Activated CD4-positive, alpha-beta T cell treated with anti-CD3 and anti-CD28 coated beads, Interleukin-2, Interleukin-4, amounts not matched to agents 100 ng/mL and 50 ng/mL, durations not matched to agents 16 hours and 8 hours (primary cell): ENCODE measurements at regions not wholly inside any gene's neighbourhood (a gene's known extent, or its start where the extent isn't known, plus 50 kb on each side); places are given as distances from the start of the nearest gene placed in this dataset.

ENCODE experiments used
- DNase-seq: peaks from one replicate; pipeline ENCODE4 v3.0.0-alpha.2; 2020; ENCODE audit warnings: low spot score

- DNase-seq: no peak
These were observed 174.9 kb upstream of the KCNJ16 start for GRCh38 chr17:69900101-69900500.

GRCh38 chr17:69900829-69901228, 174.2 kb upstream of the KCNJ16 start:
- DNase-seq: no peak

- DNase-seq: no peak
These were observed 168.7 kb upstream of the KCNJ16 start for GRCh38 chr17:69906306-69906705.

- no peak for DNase-seq
These were observed 167.7 kb upstream of the KCNJ16 start for GRCh38 chr17:69907132-69907847.

- DNase-seq: no peak
These were observed 166.2 kb upstream of the KCNJ16 start for GRCh38 chr17:69908626-69909368.

GRCh38 chr17:69909389-69909788, 165.6 kb upstream of the KCNJ16 start:
- DNase-seq: no peak

- DNase-seq: no peak
These were observed 162.2 kb upstream of the KCNJ16 start for GRCh38 chr17:69912805-69913204.

- DNase-seq: no peak
These were observed 161.8 kb upstream of the KCNJ16 start for GRCh38 chr17:69913216-69913615.

- no peak for DNase-seq
These were observed 161.4 kb upstream of the KCNJ16 start for GRCh38 chr17:69913616-69914015.

- no peak for DNase-seq
These were observed 160.5 kb upstream of the KCNJ16 start for GRCh38 chr17:69914520-69914919.

GRCh38 chr17:69916761-69917160, 158.3 kb upstream of the KCNJ16 start:
- DNase-seq: no peak

- no peak for DNase-seq
These were observed 156.9 kb upstream of the KCNJ16 start for GRCh38 chr17:69918164-69918563.

GRCh38 chr17:69919789-69920188, 155.2 kb upstream of the KCNJ16 start:
- DNase-seq: no peak

- DNase-seq: no peak
These were observed 154.0 kb upstream of the KCNJ16 start for GRCh38 chr17:69921046-69921445.

- DNase-seq: no peak
These were observed 146.4 kb upstream of the KCNJ16 start for GRCh38 chr17:69928611-69929010.

- no peak for DNase-seq
These were observed 138.0 kb upstream of the KCNJ16 start for GRCh38 chr17:69936996-69937395.

GRCh38 chr17:69943058-69943457, 132.0 kb upstream of the KCNJ16 start:
- DNase-seq: no peak

GRCh38 chr17:69944406-69944805, 130.6 kb upstream of the KCNJ16 start:
- DNase-seq: no peak

GRCh38 chr17:69945698-69946185, 129.3 kb upstream of the KCNJ16 start:
- DNase-seq: no peak

GRCh38 chr17:69947027-69947759, 127.8 kb upstream of the KCNJ16 start:
- DNase-seq: no peak

GRCh38 chr17:69948406-69948805, 126.6 kb upstream of the KCNJ16 start:
- no peak for DNase-seq

- DNase-seq: no peak
These were observed 125.5 kb upstream of the KCNJ16 start for GRCh38 chr17:69949496-69949895.
